GM12878 (cell line): ENCODE measurements at regions not wholly inside any gene's neighbourhood (a gene's known extent, or its start where the extent isn't known, plus 50 kb on each side); places are given as distances from the start of the nearest gene placed in this dataset.
"Not testable (repeated sequence)": the region's sequence is repeated elsewhere in the genome, so short reads cannot be mapped to it uniquely, and the experiment has no call there.

ENCODE experiments used
- ATAC-seq: fragments of 200-7000 bp; cut with Tn5 transposase; 3 replicates; pipeline ENCODE4 v1.9.1; 2020; ENCODE audit warnings: mild to moderate bottlenecking, moderate library complexity
- BruUV-seq: library from RNA; stranded (reverse); fragments of 400-500 nt; replicated peaks from 2 replicates; lab custom pipeline; 2021; lab: Mats Ljungman, UMichigan
- CTCF ChIA-PET: fragments of 300-600 bp; sonication (Branson Sonifier 250); formaldehyde crosslinking; extraction: SDS; loops from one replicate; lab custom pipeline; 2021; ENCODE audit warnings: inconsistent platforms; lab: Yijun Ruan, JAX
- POLR2A ChIA-PET: fragments of 350-600 bp; formaldehyde crosslinking; extraction: SDS; loops from one replicate; lab custom pipeline; 2021; ENCODE audit warnings: inconsistent platforms; lab: Charles Lee
- RAD21 ChIA-PET: fragments of 300-600 bp; sonication (Branson Sonifier 250); formaldehyde crosslinking; loops from one replicate; lab custom pipeline; 2023; ENCODE audit warnings: antibody characterized with exemption; ENCODE audit not compliant: unreplicated experiment; lab: Charles Lee
- SMC1A ChIA-PET: fragments of 300-600 bp; sonication (Branson Sonifier 250); formaldehyde crosslinking; loops from one replicate; lab custom pipeline; 2023; ENCODE audit not compliant: unreplicated experiment, uncharacterized antibody; lab: Charles Lee
- DNase-seq: peaks from one replicate; pipeline ENCODE4 v3.0.0-alpha.2; 2011; ENCODE audit warnings: low read depth, low spot score
- FAIRE-seq: peaks from 3 replicates; lab custom pipeline; 2011; peaks lifted over from hg19 to GRCh38; lab: Jason Lieb, UNC
- H2AFZ ChIP-seq: 2 replicates; pipeline ENCODE4 v1.6.0; 2011; ENCODE audit warnings: low read depth, low read length, control low read depth; ENCODE audit not compliant: control insufficient read depth
- H3K27ac ChIP-seq: 2 replicates; pipeline ENCODE4 v1.5.1; 2011; ENCODE audit warnings: control low read depth; ENCODE audit not compliant: control insufficient read depth, insufficient read depth
- H3K27me3 ChIP-seq, 2 experiments: replicated peaks in 1 of 2; 2 replicates each; pipeline versions ENCODE4 v1.6.0 to v1.6.1; 2011; ENCODE audit warnings: low read length in 1 of 2; ENCODE audit not compliant: control insufficient read depth in 2 of 2, insufficient read depth in 2 of 2
- H3K36me3 ChIP-seq, 2 experiments: 2 replicates each; pipeline ENCODE4 v1.5.1; 2011; ENCODE audit warnings: low read length in 1 of 2; ENCODE audit not compliant: control insufficient read depth in 2 of 2, insufficient read depth in 2 of 2
- H3K4me1 ChIP-seq: 2 replicates; pipeline ENCODE4 v1.6.1; 2011; ENCODE audit warnings: mild to moderate bottlenecking, low read length, moderate library complexity, mixed read lengths; ENCODE audit not compliant: control insufficient read depth, insufficient read depth
- H3K4me2 ChIP-seq: 2 replicates; pipeline ENCODE4 v1.6.0; 2011; ENCODE audit warnings: control low read depth; ENCODE audit not compliant: control insufficient read depth, insufficient read depth
- H3K4me3 ChIP-seq: fragments of 200-600 bp; sonication (generic); 2 replicates; pipeline ENCODE4 v1.5.1; 2016
- H3K79me2 ChIP-seq: 2 replicates; pipeline ENCODE4 v1.6.0; 2011; ENCODE audit warnings: low read length; ENCODE audit not compliant: control insufficient read depth, insufficient read depth
- H3K9ac ChIP-seq: 2 replicates; pipeline ENCODE4 v1.8.0; 2011; ENCODE audit warnings: low read length, control low read depth, mixed read lengths; ENCODE audit not compliant: control insufficient read depth, insufficient read depth
- H3K9me3 ChIP-seq: replicated peaks from 3 replicates; pipeline ENCODE4 v1.5.1; 2011; ENCODE audit warnings: mild to moderate bottlenecking, low read length; ENCODE audit not compliant: control insufficient read depth, insufficient read depth
- H4K20me1 ChIP-seq: 2 replicates; pipeline ENCODE4 v1.6.0; 2011; ENCODE audit not compliant: control insufficient read depth, insufficient read depth
- EGR1 ChIP-seq, 2 experiments: IDR thresholded peaks; 1 replicate in 1 of 2; 2 replicates in 1 of 2; pipeline ENCODE4 v1.6.1; 2011 to 2012; ENCODE audit warnings: low read depth in 2 of 2, low read length in 2 of 2, borderline replicate concordance in 1 of 2, mild to moderate bottlenecking in 1 of 2, moderate library complexity in 1 of 2
- KDM1A ChIP-seq: fragments of 200-600 bp; sonication (generic); IDR thresholded peaks from 2 replicates; pipeline ENCODE4 v1.6.1; 2016; ENCODE audit warnings: borderline replicate concordance
- WGBS: methylation state at CpG from one replicate; pipeline ENCODE4 v1.1.6; 2016; ENCODE audit warnings: low lambda C conversion rate; ENCODE audit not compliant: insufficient replicate concordance, insufficient coverage; ENCODE audit errors: missing lambda C conversion rate; 5-methylcytosine and 5-hydroxymethylcytosine counted together
- in situ Hi-C: fragments of 300-500 bp; cut with MboI; formaldehyde crosslinking; loops from 9 replicates; pipeline ENCODE4 v1.14.3; 2018; ENCODE audit warnings: mixed read lengths
- intact Hi-C: fragments of 100-400 bp; cut with micrococcal nuclease; formaldehyde crosslinking; loops from one replicate; pipeline ENCODE4 v1.14.2; 2022; ENCODE audit not compliant: unreplicated experiment

- SMC1A ChIA-PET, result not testable (repeated sequence)
Observed at GRCh38 chr14:34381304-34381703, 80.7 kb downstream of the SPTSSA start.

GRCh38 chr14:34380471-34380845 is 81.6 kb downstream of the SPTSSA start:
- no peak overlapping the region for H2AFZ ChIP-seq
- SMC1A ChIA-PET, result no interaction called here
- H3K36me3 ChIP-seq, result no peaks in the 10 kb centered on the region
- no peak overlapping the region for H3K4me2 ChIP-seq
- TF ChIP-seq EGR1 (IDR thresholded peaks at IDR 0.05; ENCODE audit: borderline replicate concordance in 1 of 2, low read depth in 2 of 2, low read length in 2 of 2) (no peak), KDM1A (no peak)
- no peaks in the 10 kb centered on the region for H4K20me1 ChIP-seq
- H3K27me3 ChIP-seq, result 0 out of 4 replicates have a peak, but pooled peaks cover 0 to 3% of the 10 kb centered on the region in 2 experiments
- intact Hi-C loops, result no loop called here
- H3K4me3 ChIP-seq, result no peak overlapping the region
- H3K9me3 ChIP-seq, result no peaks in the 10 kb centered on the region
- CTCF ChIA-PET, result no interaction called here
- H3K9ac ChIP-seq, result no peak overlapping the region
- WGBS, result 62% methylated on average over 4 of the region's 4 CpGs
- H3K27ac ChIP-seq, result no peak overlapping the region
- no peak for ATAC-seq
- in situ Hi-C loops, result no loop called here
- POLR2A ChIA-PET, result no interaction called here
- H3K4me1 ChIP-seq, result no peaks in the 10 kb centered on the region
- DNase-seq, result no peak
- H3K79me2 ChIP-seq, result no peaks in the 10 kb centered on the region
- RAD21 ChIA-PET, result no interaction called here
- no TSS peak for BruUV-seq
- FAIRE-seq, result no peak

More at GRCh38 chr14:34381304-34381703, 80.7 kb downstream of the SPTSSA start:
- H3K9me3 ChIP-seq, H3K36me3 ChIP-seq, DNase-seq, H3K4me2 ChIP-seq, H2AFZ ChIP-seq, CTCF ChIA-PET, H3K4me1 ChIP-seq, ATAC-seq, POLR2A ChIA-PET, intact Hi-C loops, H4K20me1 ChIP-seq, H3K27me3 ChIP-seq, RAD21 ChIA-PET, H3K9ac ChIP-seq, H3K79me2 ChIP-seq, BruUV-seq, in situ Hi-C loops, H3K27ac ChIP-seq, FAIRE-seq, H3K4me3 ChIP-seq: not testable (repeated sequence)
- 17% methylated on average over 2 of the region's 2 CpGs for WGBS
